Upper lobe of left lung (tissue), 6 donors: ENCODE measurements at regions not wholly inside any gene's neighbourhood (a gene's known extent, or its start where the extent isn't known, plus 50 kb on each side); places are given as distances from the start of the nearest gene placed in this dataset.
"Not testable (repeated sequence)": the region's sequence is repeated elsewhere in the genome, so short reads cannot be mapped to it uniquely, and the experiment has no call there.

Source experiments
- ATAC-seq, 2 donors: fragments of 200-7000 bp; cut with Tn5 transposase; one replicate each; pipeline ENCODE4 v1.9.1; 2022; ENCODE audit warnings: mild to moderate bottlenecking in 2 of 2, moderate library complexity in 2 of 2; ENCODE audit not compliant: low FRiP score in 2 of 2
- DNase-seq, 2 donors: peaks; one replicate each; pipeline ENCODE4 v3.0.0-alpha.2; 2019 to 2020
- H3K27ac ChIP-seq, 4 donors: fragments of 200-600 bp; sonication (generic); one replicate each; pipeline ENCODE4 v1.5.1; 2016 to 2019
- H3K27me3 ChIP-seq, 4 donors: fragments of 200-600 bp; sonication (generic); one replicate each; pipeline ENCODE4 v1.5.1; 2017 to 2019
- H3K36me3 ChIP-seq, 4 donors: fragments of 200-600 bp; sonication (generic); one replicate each; pipeline ENCODE4 v1.5.1; 2016 to 2019
- H3K4me1 ChIP-seq, 4 donors: fragments of 200-600 bp; sonication (generic); one replicate each; pipeline ENCODE4 v1.5.1; 2018 to 2019
- H3K4me3 ChIP-seq, 4 donors: fragments of 200-600 bp; sonication (generic); one replicate each; pipeline ENCODE4 v1.5.1; 2017 to 2019; ENCODE audit warnings: mild to moderate bottlenecking in 2 of 4, moderate library complexity in 1 of 4
- H3K9me3 ChIP-seq, 4 donors: fragments of 200-600 bp; sonication (generic); one replicate each; pipeline ENCODE4 v1.5.1; 2018 to 2019
- EP300 ChIP-seq, 4 donors: sonication (generic); formaldehyde crosslinking; IDR thresholded peaks; one replicate each; pipeline ENCODE4 v1.5.1; 2017; ENCODE audit warnings: antibody characterized with exemption in 4 of 4, control low read depth in 2 of 4
- POLR2A ChIP-seq, 4 donors: fragments of 450-650 bp; IDR thresholded peaks; one replicate each; pipeline ENCODE4 v1.5.1; 2016 to 2017; ENCODE audit warnings: antibody characterized with exemption in 4 of 4, mild to moderate bottlenecking in 2 of 4
- POLR2AphosphoS5 ChIP-seq, 2 donors: sonication (generic); formaldehyde crosslinking; IDR thresholded peaks; one replicate each; pipeline ENCODE4 v1.5.1; 2017; ENCODE audit warnings: antibody characterized with exemption in 2 of 2
- WGBS, 2 donors: methylation state at CpG; one replicate each; pipeline ENCODE4 v1.1.5; 2017 to 2018; 5-methylcytosine and 5-hydroxymethylcytosine counted together
- TF ChIP-seq, protein P1 (sequence below), 6 experiments: fragments of 450-650 bp in 4 of 6; fragments of 200-600 bp in 2 of 6; sonication (generic) in 2 of 6; IDR thresholded peaks; one replicate each; pipeline ENCODE4 v1.5.1; 2016 to 2019; ENCODE audit warnings: antibody characterized with exemption in 6 of 6
- donor health status: DM: no; HTN: no; CAD: no; lungs with moderate emphysema.
- donor health status: DM: no; HTN: yes; CAD: no; lungs with severe emphysema.

DNA sequence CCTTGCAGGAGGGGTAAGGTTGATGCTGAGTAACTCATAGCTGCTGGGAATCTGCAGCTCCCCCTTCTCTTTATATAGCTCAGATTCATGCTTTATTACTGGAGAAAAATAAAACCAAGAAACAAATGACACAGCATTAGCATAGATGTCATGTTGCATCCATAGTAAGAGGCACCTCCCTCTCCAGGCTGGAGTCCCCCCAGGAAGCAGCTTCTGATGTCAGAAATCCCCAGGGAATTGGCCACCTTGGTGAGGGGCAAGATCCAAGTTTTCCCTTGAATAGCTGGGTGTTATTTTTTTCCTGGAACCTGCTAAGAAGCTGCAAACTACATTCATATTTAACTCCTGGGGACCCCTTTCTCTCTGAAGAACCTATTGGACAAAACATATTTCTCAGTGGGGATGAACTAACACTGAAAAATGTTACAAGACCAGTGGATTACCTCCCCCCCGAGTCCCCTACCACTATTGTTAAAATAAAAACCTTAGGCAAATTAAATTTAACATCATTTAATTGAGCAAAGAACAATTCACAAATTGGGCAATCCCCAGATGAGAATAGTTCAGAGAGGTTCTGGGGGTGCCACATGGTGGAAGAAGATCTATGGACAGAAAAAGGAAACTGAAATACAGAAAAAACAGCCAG lies 163.7 kb upstream of the NAMPT start:
- Histone ChIP-seq H3K9me3 (peaks cover 0 to 3% (median 0%) of the 10 kb centered on the region in 4 donors), H3K27ac (peak overlapping the region in 1 of 4 donors; percentile 65), H3K4me1 (peaks cover 0 to 5% (median 0%) of the 10 kb centered on the region in 4 donors), H3K4me3 (no peak overlapping the region), H3K27me3 (no peaks in the 10 kb centered on the region), H3K36me3 (no peaks in the 10 kb centered on the region)
- no peak for DNase-seq
- 85 to 89% methylated on average over 1 of the region's 1 CpG for WGBS, 2 donors
- TF ChIP-seq EP300 (IDR thresholded peaks at IDR 0.05) (no peak), POLR2A (IDR thresholded peaks at IDR 0.05) (no peak), POLR2AphosphoS5 (IDR thresholded peaks at IDR 0.05) (no peak)
- TF ChIP-seq, protein P1, sequence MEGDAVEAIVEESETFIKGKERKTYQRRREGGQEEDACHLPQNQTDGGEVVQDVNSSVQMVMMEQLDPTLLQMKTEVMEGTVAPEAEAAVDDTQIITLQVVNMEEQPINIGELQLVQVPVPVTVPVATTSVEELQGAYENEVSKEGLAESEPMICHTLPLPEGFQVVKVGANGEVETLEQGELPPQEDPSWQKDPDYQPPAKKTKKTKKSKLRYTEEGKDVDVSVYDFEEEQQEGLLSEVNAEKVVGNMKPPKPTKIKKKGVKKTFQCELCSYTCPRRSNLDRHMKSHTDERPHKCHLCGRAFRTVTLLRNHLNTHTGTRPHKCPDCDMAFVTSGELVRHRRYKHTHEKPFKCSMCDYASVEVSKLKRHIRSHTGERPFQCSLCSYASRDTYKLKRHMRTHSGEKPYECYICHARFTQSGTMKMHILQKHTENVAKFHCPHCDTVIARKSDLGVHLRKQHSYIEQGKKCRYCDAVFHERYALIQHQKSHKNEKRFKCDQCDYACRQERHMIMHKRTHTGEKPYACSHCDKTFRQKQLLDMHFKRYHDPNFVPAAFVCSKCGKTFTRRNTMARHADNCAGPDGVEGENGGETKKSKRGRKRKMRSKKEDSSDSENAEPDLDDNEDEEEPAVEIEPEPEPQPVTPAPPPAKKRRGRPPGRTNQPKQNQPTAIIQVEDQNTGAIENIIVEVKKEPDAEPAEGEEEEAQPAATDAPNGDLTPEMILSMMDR (IDR thresholded peaks at IDR 0.05), result no peak
- no peak for ATAC-seq

DNA sequence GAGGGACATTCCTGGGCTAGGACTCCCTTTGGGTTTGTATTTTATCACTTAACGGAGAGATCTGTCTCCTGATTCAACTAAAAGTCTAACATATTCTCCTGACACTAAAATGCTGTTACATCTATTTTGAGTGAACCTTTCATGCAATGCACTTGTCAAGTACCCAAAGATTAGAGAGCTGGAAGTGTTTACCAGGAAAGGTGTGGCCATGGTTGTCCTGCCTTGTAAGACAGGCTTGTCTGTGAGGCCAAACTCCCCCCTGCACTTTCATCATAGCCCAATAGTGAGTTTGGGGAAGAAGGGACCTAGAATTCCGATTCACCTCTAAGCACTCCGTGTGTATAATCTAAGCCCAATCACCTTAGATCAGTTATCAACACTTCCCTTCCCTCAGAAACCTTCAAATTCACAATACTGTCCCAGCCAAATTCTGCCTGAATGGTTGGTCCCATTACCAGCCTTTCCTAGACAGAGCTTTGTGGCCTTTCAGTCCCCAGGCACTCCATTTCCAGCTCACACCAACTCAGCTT lies 162.6 kb upstream of the NAMPT start:
- Histone ChIP-seq H3K4me1 (peaks cover 0 to 5% (median 0%) of the 10 kb centered on the region in 4 donors), H3K36me3 (no peaks in the 10 kb centered on the region), H3K27me3 (no peaks in the 10 kb centered on the region), H3K4me3 (no peak overlapping the region), H3K9me3 (no peaks in the 10 kb centered on the region), H3K27ac (no peak overlapping the region)
- no peak for TF ChIP-seq POLR2AphosphoS5 (IDR thresholded peaks at IDR 0.05)
- TF ChIP-seq, protein P1 (IDR thresholded peaks at IDR 0.05), result no peak
- no peak for TF ChIP-seq POLR2A (IDR thresholded peaks at IDR 0.05)
- TF ChIP-seq EP300 (IDR thresholded peaks at IDR 0.05), result no peak
- WGBS, 2 donors, result 69 to 71% methylated on average over 3 of the region's 3 CpGs
- ATAC-seq (no peak), DNase-seq (peak in 1 of 2 donors; percentile 59)

DNA sequence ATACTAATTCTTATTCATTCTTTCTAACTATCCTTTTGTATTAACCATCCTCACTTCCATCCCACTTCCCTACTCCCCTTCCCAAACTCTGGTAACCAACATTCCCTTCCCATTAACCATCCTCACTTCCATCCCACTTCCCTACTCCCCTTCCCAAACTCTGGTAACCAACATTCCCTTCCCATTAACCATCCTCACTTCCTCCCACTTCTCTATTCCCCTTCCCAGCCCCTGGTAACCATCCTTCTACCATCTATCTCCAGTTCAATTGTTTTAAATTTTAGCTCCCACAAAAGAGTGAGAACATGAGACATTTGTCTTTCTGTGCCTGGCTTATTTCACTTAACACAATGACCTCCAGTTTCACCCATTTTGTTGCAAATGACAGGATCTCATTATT lies 160.6 kb upstream of the NAMPT start:
- H3K9me3 ChIP-seq, H3K27ac ChIP-seq, H3K4me3 ChIP-seq, DNase-seq, H3K27me3 ChIP-seq, H3K36me3 ChIP-seq, ATAC-seq, H3K4me1 ChIP-seq: not testable (repeated sequence)

DNA sequence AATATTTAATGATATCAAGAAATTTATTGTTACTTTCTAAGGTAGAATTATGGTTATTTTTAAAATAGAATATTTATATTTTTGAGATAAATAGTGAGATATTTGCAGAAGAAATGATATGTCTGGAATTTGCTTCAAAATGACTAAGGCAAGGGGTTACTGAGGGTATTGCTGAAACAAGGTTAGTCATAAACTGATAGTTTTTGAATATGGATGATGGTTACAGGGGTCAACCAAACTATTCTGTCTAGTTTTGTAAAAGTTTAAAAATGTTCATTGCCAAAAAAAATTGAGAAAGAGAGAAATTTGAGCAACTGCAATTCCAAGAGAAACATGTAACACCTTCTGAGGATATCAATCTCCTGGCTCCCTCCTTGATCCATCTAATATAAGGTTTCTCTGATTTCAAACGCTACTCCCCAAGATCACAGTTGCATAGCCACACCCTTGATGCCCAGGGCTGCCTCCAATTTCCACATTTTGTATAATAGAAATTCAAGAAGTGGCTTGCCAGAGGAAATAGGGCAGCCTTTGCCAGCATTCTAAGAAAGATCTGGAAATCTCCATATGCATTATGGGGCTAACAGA lies 159.4 kb upstream of the NAMPT start:
- Histone ChIP-seq H3K27me3 (no peaks in the 10 kb centered on the region), H3K4me1 (peaks cover 0 to 5% (median 0%) of the 10 kb centered on the region in 4 donors), H3K27ac (no peak overlapping the region), H3K9me3 (no peaks in the 10 kb centered on the region), H3K4me3 (no peak overlapping the region), H3K36me3 (no peaks in the 10 kb centered on the region)
- 80 to 86% methylated on average over 1 of the region's 1 CpG for WGBS, 2 donors
- TF ChIP-seq POLR2AphosphoS5 (IDR thresholded peaks at IDR 0.05) (no peak), EP300 (IDR thresholded peaks at IDR 0.05) (no peak), POLR2A (IDR thresholded peaks at IDR 0.05) (no peak)
- TF ChIP-seq, protein P1 (IDR thresholded peaks at IDR 0.05), result no peak
- DNase-seq (no peak), ATAC-seq (no peak)

DNA sequence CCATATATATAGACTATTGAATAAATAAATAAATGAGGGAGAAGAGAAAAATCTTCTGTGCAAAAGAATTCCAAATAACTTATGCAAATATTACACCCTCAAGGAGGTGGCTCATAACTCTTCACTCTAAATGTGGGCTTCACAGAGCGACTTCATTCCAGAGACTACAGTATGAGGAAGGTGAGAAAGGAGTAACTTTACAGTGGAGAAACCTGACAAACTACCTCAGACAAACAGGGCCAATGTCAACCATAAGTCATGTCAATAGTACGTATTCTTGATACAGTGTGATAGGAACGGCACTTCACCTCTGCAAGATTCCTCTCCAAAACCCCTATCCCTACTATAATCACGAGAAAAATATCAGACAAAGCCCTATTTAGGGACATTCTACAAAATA lies 158.4 kb upstream of the NAMPT start:
- Histone ChIP-seq H3K36me3 (no peaks in the 10 kb centered on the region), H3K4me3 (no peak overlapping the region), H3K27me3 (no peaks in the 10 kb centered on the region), H3K27ac (no peak overlapping the region), H3K4me1 (peaks cover 0 to 5% (median 0%) of the 10 kb centered on the region in 4 donors), H3K9me3 (no peaks in the 10 kb centered on the region)
- ATAC-seq, result no peak
- DNase-seq, result no peak
- TF ChIP-seq, protein P1 (IDR thresholded peaks at IDR 0.05), result no peak
- 67 to 76% methylated on average over 4 of the region's 4 CpGs for WGBS, 2 donors
